GM20000 (cell line): ENCODE measurements at regions not wholly inside any gene's neighbourhood (a gene's known extent, or its start where the extent isn't known, plus 50 kb on each side); places are given as distances from the start of the nearest gene placed in this dataset.

Source experiments
- DNase-seq: peaks from one replicate; pipeline ENCODE4 v3.0.0; 2012; ENCODE audit warnings: low spot score
- TF ChIP-seq, protein P1 (sequence below): IDR thresholded peaks from 2 replicates; pipeline ENCODE4 v1.5.1; 2012; ENCODE audit warnings: mild to moderate bottlenecking, control low read depth; ENCODE audit errors: extremely low read depth, missing control alignments

DNA sequence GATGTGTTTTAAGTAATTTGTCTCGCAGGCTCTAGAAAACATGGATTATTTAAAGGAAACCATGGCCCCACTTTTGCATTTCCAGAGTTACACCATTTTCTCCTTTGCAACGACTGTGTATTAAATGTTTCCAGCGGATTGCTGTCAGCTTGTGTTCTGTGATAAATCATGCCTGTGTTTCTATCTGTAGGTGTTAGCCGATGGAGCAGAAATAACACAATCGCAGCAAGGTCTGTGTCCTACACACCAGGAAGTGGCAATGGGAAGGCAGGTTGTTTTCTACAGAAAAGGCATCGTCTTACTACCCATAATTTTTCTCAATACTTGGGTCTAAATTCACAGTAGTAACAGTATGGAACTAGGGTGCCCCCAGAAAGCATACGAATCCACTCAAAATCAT, 590.1 kb downstream of the NLGN4X start:
- TF ChIP-seq, protein P1, sequence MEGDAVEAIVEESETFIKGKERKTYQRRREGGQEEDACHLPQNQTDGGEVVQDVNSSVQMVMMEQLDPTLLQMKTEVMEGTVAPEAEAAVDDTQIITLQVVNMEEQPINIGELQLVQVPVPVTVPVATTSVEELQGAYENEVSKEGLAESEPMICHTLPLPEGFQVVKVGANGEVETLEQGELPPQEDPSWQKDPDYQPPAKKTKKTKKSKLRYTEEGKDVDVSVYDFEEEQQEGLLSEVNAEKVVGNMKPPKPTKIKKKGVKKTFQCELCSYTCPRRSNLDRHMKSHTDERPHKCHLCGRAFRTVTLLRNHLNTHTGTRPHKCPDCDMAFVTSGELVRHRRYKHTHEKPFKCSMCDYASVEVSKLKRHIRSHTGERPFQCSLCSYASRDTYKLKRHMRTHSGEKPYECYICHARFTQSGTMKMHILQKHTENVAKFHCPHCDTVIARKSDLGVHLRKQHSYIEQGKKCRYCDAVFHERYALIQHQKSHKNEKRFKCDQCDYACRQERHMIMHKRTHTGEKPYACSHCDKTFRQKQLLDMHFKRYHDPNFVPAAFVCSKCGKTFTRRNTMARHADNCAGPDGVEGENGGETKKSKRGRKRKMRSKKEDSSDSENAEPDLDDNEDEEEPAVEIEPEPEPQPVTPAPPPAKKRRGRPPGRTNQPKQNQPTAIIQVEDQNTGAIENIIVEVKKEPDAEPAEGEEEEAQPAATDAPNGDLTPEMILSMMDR = no peak
- no peak for DNase-seq

DNA sequence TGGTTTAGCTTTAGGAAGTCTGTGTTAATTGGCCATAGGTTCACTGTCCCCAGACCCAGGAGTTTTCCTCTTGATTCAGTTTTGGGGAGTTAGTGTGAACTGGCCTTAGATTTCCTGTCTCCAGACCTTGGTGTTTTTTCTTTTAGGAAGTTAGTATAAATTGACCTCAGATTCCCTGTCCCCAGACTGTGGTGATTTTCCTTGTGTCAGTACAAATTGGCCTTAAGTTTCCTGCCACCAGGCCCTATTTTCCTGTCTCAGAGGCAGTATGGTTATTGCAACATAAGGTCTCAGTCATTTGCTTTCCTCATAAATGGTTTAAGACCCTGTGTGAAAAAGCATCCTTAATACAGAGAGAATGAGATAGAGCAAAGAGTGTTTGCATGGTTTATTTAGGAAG, 595.8 kb downstream of the NLGN4X start:
- no peak for DNase-seq
- TF ChIP-seq, protein P1 = no peak

DNA sequence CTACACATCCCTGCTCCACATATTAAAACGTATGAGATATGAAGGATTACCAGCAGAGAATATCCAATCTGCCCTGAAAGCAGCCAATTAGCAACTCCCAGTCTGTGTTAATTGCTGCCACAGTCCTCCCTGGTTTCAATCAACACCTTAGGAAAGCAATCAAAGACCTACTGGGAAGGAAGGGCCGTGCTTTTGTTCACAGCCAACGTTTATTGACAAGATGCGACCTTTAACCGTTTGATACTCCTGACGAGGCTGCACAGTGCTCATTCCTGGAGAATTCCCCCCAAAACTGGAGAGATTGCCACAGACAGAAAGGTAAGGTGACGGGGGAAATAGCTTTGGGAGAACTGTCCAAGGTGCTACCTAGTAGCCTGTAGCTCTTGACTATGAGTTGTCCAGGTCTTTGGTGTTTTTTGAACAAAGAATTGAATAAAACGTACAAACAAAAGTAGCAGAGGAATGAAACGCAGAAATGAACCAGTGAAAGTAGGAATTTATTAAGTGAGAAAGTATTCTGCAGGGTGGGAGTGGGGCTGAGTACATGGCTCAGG, 596.5 kb downstream of the NLGN4X start:
- TF ChIP-seq, protein P1 = no peak
- no peak for DNase-seq

DNA sequence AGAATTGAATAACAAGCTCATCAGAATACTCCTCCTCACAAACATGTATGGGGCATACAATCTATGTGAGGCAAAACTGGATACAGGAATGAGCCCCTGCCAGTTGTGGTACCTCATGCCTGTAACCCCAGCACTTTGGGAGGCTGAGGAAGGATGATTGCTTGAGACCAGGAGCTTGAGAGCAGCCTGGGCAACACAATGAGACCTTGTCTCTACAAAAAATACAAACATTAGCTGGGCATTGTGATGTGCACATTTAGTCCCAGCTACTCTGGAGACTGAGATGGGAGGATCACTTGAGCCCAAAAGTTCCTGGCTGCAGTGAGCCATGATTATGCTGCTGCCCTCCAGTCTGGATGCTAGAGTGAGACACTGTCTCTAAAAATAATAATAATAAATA, 611.0 kb downstream of the NLGN4X start:
- DNase-seq = no peak
- TF ChIP-seq, protein P1 = no peak

DNA sequence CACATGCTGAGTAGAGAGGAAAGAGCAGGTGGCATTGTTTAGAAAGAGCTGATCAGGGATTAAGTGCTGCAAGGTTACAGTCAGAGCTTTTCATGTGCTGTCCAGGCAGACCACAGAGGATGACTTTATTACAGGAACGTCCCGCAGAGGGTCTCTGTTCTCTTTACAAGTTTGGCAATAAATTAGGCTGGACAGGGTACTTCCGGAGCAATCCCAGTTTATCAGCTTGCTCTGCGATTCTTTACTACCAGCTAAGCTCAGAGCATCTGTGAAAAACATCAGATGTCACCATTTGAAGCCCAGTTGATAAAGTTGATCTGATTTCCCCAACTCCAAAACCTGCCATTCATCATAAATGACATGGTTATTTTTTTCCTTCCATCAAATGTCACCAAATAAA, 633.1 kb downstream of the NLGN4X start:
- DNase-seq = no peak
- TF ChIP-seq, protein P1 = no peak

DNA sequence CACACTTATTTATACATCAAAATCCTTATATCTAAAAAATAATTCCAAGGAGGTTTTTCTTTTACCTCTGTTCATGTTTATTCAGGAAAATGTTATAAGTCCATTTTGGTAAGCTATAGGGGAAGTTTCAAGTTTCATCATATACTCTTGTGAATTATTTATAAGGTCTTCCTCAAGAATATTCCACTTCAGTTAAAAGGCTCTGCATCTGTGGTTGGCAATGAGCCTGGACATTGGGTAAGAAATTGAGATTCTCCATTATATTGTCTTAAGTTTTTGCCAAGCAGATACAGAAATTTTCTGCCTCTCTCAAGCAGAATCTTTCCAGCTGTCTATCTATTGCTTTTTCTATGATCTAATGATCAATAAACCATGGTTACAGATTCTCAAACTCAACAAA, 641.9 kb downstream of the NLGN4X start:
- TF ChIP-seq, protein P1 = no peak
- DNase-seq = no peak

DNA sequence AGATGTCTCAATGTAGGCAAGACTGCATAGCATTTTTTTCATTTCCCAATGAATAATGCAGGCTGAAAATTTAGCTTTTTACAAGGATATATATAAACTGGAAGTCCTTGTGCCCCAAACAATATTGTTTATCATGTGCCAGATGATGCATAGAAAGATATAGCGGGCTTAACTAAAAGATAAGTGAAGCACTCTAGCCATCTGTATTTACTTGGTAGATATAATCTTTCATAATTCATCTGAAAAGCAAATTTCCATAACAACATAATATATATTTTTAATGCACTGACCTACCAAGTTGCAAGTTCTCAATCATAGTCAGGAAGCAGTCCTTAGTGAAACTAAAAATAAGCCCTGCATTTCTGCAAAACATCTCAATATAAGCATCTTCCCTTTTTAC, 653.3 kb downstream of the NLGN4X start:
- DNase-seq = no peak
- TF ChIP-seq, protein P1 = no peak

DNA sequence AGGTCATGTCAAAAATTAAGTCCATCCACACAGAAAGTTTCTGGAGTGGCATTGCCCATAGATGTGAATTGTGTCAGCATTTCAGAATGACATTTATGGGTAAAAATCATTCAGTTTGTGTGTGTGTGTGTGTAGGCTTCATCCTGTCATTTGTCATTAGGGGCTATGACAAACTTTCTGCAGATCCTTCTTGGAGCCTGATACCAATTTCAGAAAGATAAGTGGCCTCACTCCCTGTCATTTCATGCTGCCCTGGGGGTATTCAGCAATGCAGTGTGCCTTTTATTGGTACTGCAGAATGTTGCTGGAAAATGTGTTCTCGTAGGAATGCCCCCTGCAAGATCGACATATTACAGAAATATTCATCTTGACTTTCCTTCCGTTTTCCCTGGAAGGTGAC, 659.7 kb downstream of the NLGN4X start:
- TF ChIP-seq, protein P1 = no peak

More for the DNA sequence above, 659.7 kb downstream of the NLGN4X start:
- no peak for DNase-seq
